GM12872 (cell line): ENCODE measurements at regions not wholly inside any gene's neighbourhood (a gene's known extent, or its start where the extent isn't known, plus 50 kb on each side); places are given as distances from the start of the nearest gene placed in this dataset.

Source experiments
- TF ChIP-seq, protein P1 (sequence below): IDR thresholded peaks from 3 replicates; pipeline ENCODE4 v1.5.1; 2011; ENCODE audit warnings: low read depth, mild to moderate bottlenecking, low read length, moderate library complexity; ENCODE audit not compliant: insufficient read depth

DNA sequence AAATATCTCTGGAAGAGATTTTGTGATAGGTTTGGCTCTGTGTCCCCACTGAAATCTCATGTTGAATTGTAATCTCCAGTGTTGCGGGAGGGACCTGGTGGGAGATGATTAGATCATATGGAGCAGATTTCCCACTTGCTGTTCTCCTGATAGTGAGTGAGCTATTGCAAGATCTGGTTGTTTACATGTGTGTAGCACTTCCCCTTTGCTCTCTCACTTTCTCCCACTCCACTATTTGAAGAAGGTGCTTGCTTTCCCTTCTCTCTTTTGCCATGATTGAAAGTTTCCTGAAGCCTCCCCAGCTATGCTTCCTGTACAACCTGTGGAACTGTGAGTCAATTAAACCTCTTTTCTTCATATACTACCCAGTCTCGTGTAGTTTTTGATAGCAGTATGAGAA lies 97.0 kb upstream of the FN1 start:
- TF ChIP-seq, protein P1, sequence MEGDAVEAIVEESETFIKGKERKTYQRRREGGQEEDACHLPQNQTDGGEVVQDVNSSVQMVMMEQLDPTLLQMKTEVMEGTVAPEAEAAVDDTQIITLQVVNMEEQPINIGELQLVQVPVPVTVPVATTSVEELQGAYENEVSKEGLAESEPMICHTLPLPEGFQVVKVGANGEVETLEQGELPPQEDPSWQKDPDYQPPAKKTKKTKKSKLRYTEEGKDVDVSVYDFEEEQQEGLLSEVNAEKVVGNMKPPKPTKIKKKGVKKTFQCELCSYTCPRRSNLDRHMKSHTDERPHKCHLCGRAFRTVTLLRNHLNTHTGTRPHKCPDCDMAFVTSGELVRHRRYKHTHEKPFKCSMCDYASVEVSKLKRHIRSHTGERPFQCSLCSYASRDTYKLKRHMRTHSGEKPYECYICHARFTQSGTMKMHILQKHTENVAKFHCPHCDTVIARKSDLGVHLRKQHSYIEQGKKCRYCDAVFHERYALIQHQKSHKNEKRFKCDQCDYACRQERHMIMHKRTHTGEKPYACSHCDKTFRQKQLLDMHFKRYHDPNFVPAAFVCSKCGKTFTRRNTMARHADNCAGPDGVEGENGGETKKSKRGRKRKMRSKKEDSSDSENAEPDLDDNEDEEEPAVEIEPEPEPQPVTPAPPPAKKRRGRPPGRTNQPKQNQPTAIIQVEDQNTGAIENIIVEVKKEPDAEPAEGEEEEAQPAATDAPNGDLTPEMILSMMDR: no peak

DNA sequence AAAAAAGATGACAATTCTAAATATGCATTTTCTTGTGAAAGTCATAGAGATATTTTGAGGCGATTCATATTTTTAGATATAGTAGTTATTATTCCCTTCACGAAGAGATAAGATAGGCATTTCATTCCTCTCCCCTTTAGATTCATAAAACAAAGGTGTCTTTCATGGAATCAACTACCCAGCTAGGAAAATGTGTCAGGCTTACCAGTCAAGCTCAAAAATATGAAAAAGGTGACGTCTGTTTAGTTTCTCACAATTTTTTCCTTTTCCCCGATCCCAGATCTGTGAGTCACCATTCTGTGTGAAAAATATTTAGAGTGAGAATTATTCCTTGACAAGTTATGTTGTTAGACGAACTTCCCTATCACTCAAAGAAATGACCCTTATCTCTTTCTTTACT lies 95.4 kb upstream of the FN1 start:
- TF ChIP-seq, protein P1: no peak

DNA sequence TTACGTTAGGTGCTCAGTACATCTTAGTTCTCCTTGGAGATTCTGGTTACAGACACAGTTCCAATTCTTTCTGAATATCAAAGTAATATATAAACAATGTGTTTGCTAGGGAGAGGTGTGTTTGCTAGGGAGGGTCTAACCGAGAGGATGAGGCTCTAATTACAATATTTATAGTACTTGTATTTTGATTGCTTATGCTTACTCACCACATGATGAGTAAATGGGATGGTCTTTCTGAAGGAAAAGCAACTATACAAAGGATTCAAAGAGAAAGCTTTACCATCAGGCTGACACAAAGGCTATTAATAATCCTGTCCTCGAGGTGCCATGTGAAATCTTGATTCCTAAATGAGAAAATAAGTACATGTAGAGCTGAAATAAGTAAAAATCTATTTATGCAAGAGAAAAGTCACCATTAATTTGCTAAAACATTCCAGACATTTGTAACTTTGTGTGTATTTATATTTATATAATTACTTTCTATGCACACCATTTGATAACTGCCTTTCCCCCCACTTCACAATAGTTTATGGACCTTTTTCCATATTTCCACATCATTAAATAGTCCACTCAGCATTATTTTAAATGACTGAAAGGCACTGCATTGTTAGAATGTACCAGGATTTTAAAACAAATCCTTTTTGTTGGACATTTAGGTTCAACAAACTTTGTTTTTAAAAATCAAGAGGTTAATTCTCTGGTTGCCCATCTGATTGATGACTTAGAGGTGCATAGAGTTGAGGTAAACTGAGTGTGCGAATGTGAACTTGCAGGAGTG lies 94.5 kb upstream of the FN1 start:
- TF ChIP-seq, protein P1: no peak

DNA sequence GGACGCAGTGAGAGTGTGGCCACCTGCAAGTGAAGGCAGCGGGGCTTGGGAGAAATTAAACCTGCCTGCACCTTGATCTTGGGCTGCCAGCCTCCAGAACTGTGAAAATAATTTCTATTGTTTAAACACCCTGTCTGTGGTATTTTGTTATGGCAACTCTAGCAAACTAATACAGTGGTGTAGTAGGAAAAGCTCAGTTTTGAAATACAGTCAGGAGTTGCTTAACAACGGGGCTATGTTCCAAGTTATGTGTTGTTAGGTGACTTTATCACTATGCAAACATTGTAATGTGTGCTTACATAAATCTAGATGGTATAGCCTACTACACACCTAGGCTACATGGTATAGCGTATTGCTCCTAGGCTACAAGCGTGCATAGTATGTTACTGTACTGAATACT lies 93.4 kb upstream of the FN1 start:
- TF ChIP-seq, protein P1: no peak

DNA sequence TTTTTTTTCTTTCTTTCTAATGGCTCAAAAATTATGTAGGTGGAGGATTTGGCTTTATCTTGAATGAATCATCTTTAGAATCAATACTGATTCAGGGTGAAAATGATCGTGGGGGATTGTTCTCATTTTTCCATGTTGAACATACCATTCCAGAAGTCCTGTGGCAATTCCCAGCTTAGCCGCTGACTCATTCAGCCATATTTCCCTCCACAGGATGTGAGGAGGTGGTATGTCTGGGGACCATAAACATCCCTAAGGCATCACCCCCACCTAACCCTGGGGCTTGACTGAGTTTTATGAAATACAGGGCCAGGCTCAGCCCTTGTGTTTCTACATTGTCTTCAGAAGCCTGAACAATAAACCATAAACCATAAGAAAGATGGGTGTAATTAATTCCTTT lies 92.7 kb upstream of the FN1 start:
- TF ChIP-seq, protein P1: no peak

DNA sequence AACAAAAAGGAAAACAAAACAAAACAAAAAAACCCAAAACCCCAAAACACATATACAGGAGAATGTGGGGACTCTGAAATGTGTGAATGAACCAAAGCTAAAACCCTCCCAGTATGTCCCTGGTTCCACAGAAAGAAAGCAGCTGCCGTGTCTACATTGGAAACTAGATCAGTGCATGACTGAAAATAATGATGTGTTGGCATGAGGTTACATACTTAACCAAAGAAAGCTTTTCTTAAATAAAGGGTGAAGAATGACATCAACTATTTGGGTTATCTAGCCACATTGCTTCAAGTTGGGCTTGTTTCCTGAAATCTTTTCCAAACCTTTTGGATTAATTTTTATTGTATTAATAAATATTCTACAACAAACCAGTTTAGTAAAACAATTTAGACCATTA lies 91.9 kb upstream of the FN1 start:
- TF ChIP-seq, protein P1: no peak

DNA sequence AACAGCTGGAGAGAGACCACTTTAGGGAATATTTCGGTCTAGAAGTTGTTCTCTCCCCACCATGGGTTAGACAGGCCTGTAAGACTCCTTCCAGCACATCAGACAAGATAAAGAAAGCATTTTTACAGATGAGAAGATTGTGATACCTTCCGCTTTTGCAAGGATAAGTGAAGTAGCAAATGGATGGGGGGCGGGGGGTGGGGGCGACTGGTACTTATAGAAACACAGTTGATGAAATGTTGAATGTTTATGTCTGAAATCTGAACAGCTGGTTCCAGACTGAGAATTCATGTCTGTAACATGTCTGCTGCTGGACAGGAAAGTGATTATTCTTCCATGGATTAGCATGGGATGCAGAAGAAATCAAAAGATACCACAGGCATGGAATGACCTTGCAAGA lies 90.5 kb upstream of the FN1 start:
- TF ChIP-seq, protein P1: no peak

DNA sequence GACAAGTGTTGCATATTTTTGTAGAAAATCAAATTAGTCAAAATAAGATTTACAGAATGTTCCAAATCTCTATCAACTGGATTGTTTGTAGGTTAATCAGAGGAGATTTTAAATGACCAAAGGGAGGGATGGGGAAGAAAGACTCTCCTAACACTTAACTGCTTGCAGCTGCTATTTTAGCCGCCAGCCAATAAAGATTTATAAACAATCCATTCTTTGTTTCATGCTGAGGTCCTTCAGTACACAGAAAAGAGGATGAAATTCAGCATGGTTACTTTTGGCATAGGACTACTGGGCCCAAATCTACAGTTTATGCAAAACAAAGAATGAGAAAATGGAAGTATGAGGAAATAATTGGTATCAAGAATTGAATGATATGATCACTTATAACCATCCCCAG lies 86.4 kb upstream of the FN1 start:
- TF ChIP-seq, protein P1: no peak
